ENCODE measurements at regions not wholly inside any gene's neighbourhood (a gene's known extent, or its start where the extent isn't known, plus 50 kb on each side); places are given as distances from the start of the nearest gene placed in this dataset.

- no peak overlapping the region for H3K4me2 ChIP-seq
- Mint-ChIP-seq H3K27me3 (ENCODE audit: insufficient read depth, low read depth, poor library complexity) (no peaks in the 10 kb centered on the region), H3K4me1 (no peaks in the 10 kb centered on the region), H3K4me3 (no peak overlapping the region), H3K27ac (no peak overlapping the region), H3K36me3 (ENCODE audit: low read depth) (no peaks in the 10 kb centered on the region), H3K9me3 (no peaks in the 10 kb centered on the region)
- no peaks in the 10 kb centered on the region for H3K27me3 ChIP-seq (ENCODE audit: insufficient read depth)
- no peak overlapping the region for H3K27ac ChIP-seq (ENCODE audit: low read depth)
- no peaks in the 10 kb centered on the region for H4K20me1 ChIP-seq (replicated peaks; ENCODE audit: insufficient read depth)
- H3K4me3 ChIP-seq, result no peak overlapping the region
- no peaks in the 10 kb centered on the region for H3K9me2 ChIP-seq (ENCODE audit: insufficient read depth)
- H3F3A ChIP-seq (replicated peaks; ENCODE audit: low read depth), result no peaks in the 10 kb centered on the region
- H3K36me3 ChIP-seq (ENCODE audit: insufficient read depth), result no peaks in the 10 kb centered on the region
- no peaks in the 10 kb centered on the region for H3K79me2 ChIP-seq (replicated peaks; ENCODE audit: insufficient read depth)
- no peak overlapping the region for H2AFZ ChIP-seq
- no peaks in the 10 kb centered on the region for H3K4me1 ChIP-seq (ENCODE audit: insufficient read depth)
- ATAC-seq (peak; percentile 84), DNase-seq (ENCODE audit: low spot score) (peak; percentile 72)
- no peak for TF ChIP-seq EZH2phosphoT487 (IDR thresholded peaks at IDR 0.05; ENCODE audit: unreplicated experiment)
- TF ChIP-seq EZH2 (IDR thresholded peaks at IDR 0.05; ENCODE audit: low read depth, unreplicated experiment), result no peak
- no peak for TF ChIP-seq STAT1 (IDR thresholded peaks at IDR 0.05; ENCODE audit: unreplicated experiment)
- no peak for TF ChIP-seq ETS1 (IDR thresholded peaks at IDR 0.05)
- peak in 1 of 2 experiments; percentile 45; a peak in 2 of 4 replicates for TF ChIP-seq CTCF (conservative IDR thresholded peaks at IDR 0.05; ENCODE audit: low read depth in 2 of 2)
Measured at GRCh38 chr5:28648108-28648507, 1609.7 kb upstream of the CDH9 start.

GRCh38 chr5:28632607-28633006 lies 1594.2 kb upstream of the CDH9 start:
- Histone ChIP-seq H3F3A (replicated peaks; ENCODE audit: low read depth) (no peaks in the 10 kb centered on the region), H2AFZ (no peak overlapping the region), H3K4me3 (no peak overlapping the region), H3K9me2 (ENCODE audit: insufficient read depth) (peaks cover 12% of the 10 kb centered on the region), H3K79me2 (replicated peaks; ENCODE audit: insufficient read depth) (no peaks in the 10 kb centered on the region), H3K4me2 (no peak overlapping the region), H4K20me1 (replicated peaks; ENCODE audit: insufficient read depth) (no peaks in the 10 kb centered on the region), H3K27ac (ENCODE audit: low read depth) (no peak overlapping the region), H3K36me3 (ENCODE audit: insufficient read depth) (no peaks in the 10 kb centered on the region), H3K4me1 (ENCODE audit: insufficient read depth) (no peaks in the 10 kb centered on the region), H3K27me3 (ENCODE audit: insufficient read depth) (no peaks in the 10 kb centered on the region)
- Mint-ChIP-seq H3K27ac (no peak overlapping the region), H3K4me3 (no peak overlapping the region), H3K9me3 (0 out of 3 replicates have a peak, but pooled peaks cover 2% of the 10 kb centered on the region), H3K27me3 (ENCODE audit: insufficient read depth, low read depth, poor library complexity) (peaks cover 2% of the 10 kb centered on the region), H3K36me3 (ENCODE audit: low read depth) (no peaks in the 10 kb centered on the region), H3K4me1 (no peaks in the 10 kb centered on the region; the same call in 2 of the 3 replicates)
- ATAC-seq (no peak), DNase-seq (ENCODE audit: low spot score) (no peak)
- TF ChIP-seq ETS1 (IDR thresholded peaks at IDR 0.05), result no peak
- no peak for TF ChIP-seq REST (IDR thresholded peaks at IDR 0.05; ENCODE audit: unreplicated experiment)
- TF ChIP-seq EZH2phosphoT487 (IDR thresholded peaks at IDR 0.05; ENCODE audit: unreplicated experiment), result no peak

All from GM23338 (cell line).